DND-41 (cell line): ENCODE measurements at regions not wholly inside any gene's neighbourhood (a gene's known extent, or its start where the extent isn't known, plus 50 kb on each side); places are given as distances from the start of the nearest gene placed in this dataset.

Experiments used
- CTCF ChIP-seq: IDR thresholded peaks from 2 replicates; pipeline ENCODE4 v1.5.1; 2012; ENCODE audit warnings: borderline replicate concordance, low read length, moderate library complexity, mild to moderate bottlenecking; ENCODE audit not compliant: poor library complexity, severe bottlenecking; ENCODE audit errors: extremely low read depth
- EZH2 ChIP-seq: IDR thresholded peaks from 3 replicates; pipeline ENCODE4 v1.6.1; 2012; ENCODE audit warnings: borderline replicate concordance, low read depth, mild to moderate bottlenecking, moderate library complexity, low read length, inconsistent platforms; ENCODE audit not compliant: severe bottlenecking

- TF ChIP-seq CTCF, result no peak
- TF ChIP-seq EZH2, result no peak
Observed at GRCh38 chr20:56890011-56890410, 260.9 kb downstream of the TFAP2C start.
